Ishikawa (cell line): ENCODE measurements at regions not wholly inside any gene's neighbourhood (a gene's known extent, or its start where the extent isn't known, plus 50 kb on each side); places are given as distances from the start of the nearest gene placed in this dataset.

Experiments
- CEBPB ChIP-seq: IDR thresholded peaks from 2 replicates; pipeline ENCODE4 v1.6.1; 2012
- CREB1 ChIP-seq: IDR thresholded peaks from 2 replicates; pipeline ENCODE4 v1.6.1; 2012; ENCODE audit warnings: low read depth
- EGR1 ChIP-seq: IDR thresholded peaks from 2 replicates; pipeline ENCODE4 v1.6.1; 2012
- EP300 ChIP-seq: IDR thresholded peaks from 2 replicates; pipeline ENCODE4 v1.6.1; 2012; ENCODE audit warnings: borderline replicate concordance
- FOXM1 ChIP-seq: IDR thresholded peaks from 2 replicates; pipeline ENCODE4 v1.6.1; 2012; ENCODE audit warnings: low read depth, borderline replicate concordance
- NFIC ChIP-seq: IDR thresholded peaks from 2 replicates; pipeline ENCODE4 v1.6.1; 2012
- TAF1 ChIP-seq: IDR thresholded peaks from 2 replicates; pipeline ENCODE4 v1.6.1; 2012; ENCODE audit warnings: low read depth, mild to moderate bottlenecking
- TCF12 ChIP-seq: IDR thresholded peaks from 2 replicates; pipeline ENCODE4 v1.6.1; 2012; ENCODE audit warnings: low read depth
- YY1 ChIP-seq: IDR thresholded peaks from 2 replicates; pipeline ENCODE4 v1.6.1; 2012; ENCODE audit warnings: low read depth
- ZBTB7A ChIP-seq: IDR thresholded peaks from 2 replicates; pipeline ENCODE4 v1.6.1; 2012; ENCODE audit warnings: low read depth
- TF ChIP-seq, protein P1 (sequence below): IDR thresholded peaks from 2 replicates; pipeline ENCODE4 v1.6.1; 2012; ENCODE audit warnings: low read depth, mild to moderate bottlenecking
- TF ChIP-seq, protein P2 (sequence below): IDR thresholded peaks from 2 replicates; pipeline ENCODE4 v1.6.1; 2012

DNA sequence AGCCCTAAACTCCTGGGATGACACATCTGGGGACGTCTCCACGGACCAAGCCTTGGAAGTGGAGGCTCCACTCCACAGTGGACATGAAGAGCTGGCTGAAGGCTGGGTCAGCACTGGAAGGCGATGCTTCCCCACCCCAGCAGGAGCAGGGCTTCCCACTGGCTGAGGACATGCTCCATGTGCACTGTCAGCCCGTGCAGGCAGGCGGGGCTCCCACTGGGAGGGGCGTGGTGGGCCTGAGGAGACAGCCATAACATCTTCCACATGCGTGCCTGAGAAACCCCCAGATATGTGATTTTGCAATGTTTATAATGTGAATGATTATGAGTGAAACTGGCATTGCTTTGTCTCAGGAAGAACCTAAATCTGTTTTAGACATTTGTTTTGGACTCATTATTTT, 231.3 kb downstream of the KLF13 start:
- no peak for TF ChIP-seq CEBPB
- TF ChIP-seq, protein P1, sequence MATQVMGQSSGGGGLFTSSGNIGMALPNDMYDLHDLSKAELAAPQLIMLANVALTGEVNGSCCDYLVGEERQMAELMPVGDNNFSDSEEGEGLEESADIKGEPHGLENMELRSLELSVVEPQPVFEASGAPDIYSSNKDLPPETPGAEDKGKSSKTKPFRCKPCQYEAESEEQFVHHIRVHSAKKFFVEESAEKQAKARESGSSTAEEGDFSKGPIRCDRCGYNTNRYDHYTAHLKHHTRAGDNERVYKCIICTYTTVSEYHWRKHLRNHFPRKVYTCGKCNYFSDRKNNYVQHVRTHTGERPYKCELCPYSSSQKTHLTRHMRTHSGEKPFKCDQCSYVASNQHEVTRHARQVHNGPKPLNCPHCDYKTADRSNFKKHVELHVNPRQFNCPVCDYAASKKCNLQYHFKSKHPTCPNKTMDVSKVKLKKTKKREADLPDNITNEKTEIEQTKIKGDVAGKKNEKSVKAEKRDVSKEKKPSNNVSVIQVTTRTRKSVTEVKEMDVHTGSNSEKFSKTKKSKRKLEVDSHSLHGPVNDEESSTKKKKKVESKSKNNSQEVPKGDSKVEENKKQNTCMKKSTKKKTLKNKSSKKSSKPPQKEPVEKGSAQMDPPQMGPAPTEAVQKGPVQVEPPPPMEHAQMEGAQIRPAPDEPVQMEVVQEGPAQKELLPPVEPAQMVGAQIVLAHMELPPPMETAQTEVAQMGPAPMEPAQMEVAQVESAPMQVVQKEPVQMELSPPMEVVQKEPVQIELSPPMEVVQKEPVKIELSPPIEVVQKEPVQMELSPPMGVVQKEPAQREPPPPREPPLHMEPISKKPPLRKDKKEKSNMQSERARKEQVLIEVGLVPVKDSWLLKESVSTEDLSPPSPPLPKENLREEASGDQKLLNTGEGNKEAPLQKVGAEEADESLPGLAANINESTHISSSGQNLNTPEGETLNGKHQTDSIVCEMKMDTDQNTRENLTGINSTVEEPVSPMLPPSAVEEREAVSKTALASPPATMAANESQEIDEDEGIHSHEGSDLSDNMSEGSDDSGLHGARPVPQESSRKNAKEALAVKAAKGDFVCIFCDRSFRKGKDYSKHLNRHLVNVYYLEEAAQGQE, result no peak
- TF ChIP-seq YY1, result no peak
- no peak for TF ChIP-seq TCF12
- no peak for TF ChIP-seq EGR1
- no peak for TF ChIP-seq TAF1
- no peak for TF ChIP-seq CREB1
- no peak for TF ChIP-seq EP300
- TF ChIP-seq FOXM1, result no peak
- TF ChIP-seq, protein P2, sequence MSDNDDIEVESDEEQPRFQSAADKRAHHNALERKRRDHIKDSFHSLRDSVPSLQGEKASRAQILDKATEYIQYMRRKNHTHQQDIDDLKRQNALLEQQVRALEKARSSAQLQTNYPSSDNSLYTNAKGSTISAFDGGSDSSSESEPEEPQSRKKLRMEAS, result no peak
- no peak for TF ChIP-seq NFIC
- TF ChIP-seq ZBTB7A, result no peak
